ENCODE measurements at regions not wholly inside any gene's neighbourhood (a gene's known extent, or its start where the extent isn't known, plus 50 kb on each side); places are given as distances from the start of the nearest gene placed in this dataset.

DNA sequence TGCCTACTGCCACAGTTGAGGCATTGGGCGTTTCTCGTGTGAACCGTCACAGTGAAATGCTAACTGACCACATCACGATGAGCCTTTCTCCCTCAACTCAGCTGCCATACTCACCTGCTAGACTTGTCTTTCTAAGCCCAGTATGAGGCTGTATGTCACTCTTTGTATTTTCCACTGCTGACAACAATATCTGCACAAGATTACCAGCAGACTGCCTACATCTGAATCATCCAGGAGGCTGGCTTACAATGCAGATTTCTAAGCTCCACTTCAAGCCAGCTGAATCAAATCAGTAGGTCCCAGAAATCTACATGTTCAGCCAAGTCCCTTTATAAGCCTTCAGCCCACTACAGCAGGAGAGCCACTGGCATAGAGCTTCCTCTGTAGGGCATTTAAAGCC lies 355.0 kb upstream of the DUSP10 start:
- DNase-seq = no peak

DNA sequence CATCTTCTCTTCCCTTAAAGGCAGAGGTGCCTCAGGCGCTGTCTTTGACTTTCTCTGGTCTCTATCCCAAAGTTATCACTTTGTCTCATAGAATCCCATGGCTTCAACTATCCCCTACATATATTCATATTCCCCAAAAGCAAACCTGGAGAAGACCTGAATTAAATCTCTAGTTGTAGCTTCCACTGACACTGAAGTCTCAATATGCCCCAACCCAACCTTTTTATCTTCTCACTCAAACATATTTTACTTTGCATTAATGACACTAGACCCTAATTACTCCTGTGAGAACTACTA lies 354.5 kb upstream of the DUSP10 start:
- DNase-seq = no peak

DNA sequence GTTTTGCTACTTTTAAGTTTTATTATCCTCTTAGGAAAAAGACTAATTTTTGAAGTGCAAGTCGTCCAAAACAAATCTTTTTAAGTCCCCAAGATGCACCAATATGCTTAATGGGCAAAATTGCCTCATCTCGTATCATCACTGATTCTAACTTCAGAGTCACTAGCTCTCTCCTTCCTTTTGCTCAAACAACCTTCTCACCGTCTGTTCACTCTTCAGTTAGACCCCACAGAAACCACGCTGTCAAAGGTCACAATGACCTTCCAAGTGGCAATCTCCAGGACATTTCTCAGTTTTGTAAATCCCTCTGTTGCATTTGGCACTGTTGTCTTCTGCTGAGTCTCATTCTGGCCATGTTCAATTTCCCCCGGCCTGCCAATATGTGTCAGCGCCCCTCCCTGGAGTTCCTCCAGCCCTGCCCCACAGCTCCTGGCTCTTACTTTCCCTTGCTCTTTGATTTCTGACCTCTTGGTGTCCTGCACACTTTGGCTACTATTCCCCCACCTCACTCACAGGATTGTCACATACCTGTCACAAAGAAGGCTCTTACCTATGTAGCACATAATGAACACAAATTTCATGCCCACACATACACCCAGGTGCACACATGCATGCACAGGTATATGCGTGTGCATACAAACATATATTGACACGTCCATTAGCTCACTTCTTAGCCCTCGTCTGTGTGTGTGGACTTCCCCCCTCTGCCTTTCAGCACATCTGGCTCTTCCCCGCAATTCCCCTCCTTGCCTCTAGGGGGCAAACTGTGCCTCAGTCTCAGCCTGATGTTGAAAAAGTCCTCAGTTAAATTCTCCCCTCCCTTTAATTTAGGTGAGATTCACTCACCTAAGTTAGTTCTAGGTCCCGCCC lies 354.0 kb upstream of the DUSP10 start:
- no peak for DNase-seq

DNA sequence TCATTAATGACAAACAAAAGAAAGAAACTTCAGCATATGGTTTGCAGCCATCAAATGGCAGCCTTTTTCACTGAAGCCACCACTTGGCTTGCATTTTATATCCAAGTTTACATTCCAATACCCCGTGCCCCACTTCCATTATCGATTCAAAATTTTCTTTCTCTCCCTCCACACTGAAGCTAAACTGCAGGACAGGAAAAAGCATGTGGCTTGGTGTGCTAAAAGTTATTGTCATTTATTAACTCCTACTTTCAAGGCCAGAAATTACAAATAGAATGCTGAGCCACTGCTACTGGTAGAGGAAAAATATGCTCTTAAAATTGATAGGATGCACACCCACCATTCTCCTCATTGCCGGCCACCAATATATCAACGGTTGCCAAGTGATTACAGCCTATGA lies 351.6 kb upstream of the DUSP10 start:
- DNase-seq = no peak

DNA sequence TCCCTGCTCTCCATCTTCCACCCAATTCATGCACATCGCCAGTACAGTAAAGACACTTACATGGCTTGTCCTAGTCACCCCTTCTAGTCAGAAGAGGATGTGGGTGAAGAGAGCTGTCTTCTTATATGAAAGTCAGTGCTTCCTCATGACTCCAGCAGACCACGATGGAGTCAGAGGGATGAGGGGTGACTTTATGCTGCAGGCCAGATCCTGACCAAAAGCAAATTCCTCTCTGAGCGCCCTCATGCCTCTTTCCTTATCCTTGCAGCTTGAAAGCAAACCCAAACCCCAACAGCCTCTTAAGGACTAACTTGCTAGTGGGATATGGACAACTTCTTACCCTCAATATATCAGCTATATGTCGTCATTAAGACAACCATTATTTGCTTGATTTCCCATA lies 348.2 kb upstream of the DUSP10 start:
- DNase-seq = no peak

DNA sequence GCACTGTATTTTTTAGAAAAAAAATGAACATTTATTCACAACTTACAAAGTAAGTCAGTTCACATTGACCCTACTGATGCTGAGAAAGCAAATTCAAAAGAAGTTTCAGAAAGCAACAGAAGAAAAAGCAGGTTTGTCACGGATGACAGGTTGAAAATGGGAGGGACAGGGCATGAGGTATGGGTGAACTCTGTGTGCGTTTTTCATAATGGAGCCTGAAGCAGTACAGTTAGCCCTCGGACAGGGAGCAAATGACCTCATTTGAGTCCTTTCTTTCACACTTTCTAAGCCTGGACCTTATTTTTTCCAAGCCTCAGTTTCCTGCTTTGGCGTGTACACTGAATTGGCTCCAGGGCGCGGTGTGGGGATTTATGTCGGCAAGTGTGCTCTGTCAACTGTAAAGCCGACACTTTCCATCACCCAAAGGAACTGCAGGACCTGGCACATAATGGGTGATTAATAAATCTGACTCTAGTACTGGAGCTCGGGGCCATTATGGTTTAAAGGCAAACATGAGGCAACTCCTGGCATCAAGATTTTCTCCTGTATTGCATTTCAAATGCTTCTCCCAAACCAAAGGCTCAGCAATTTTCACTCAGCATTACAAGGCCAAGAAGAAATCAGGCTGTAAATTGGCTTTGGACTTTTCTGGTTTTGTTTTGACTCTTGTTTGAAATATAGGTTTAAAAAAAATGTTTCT lies 345.5 kb upstream of the DUSP10 start:
- no peak for DNase-seq

DNA sequence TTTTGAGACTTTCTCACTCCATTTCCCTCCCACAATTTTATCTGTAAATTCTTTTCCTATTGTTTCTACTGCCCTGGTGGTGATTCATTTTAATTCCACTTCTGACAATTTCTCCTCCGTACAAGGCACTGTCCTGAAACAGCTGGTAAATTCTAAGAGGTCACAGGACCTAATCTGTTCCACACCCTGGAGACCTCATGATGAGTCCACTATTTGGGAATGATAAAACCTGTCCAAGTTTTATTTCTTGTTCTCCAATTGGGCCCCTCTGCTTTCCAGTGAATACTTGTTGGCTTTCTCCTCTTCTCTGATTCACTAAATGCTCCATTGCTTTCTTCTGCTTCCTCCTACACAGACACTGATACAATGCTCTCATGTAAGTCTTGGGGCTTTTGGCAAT lies 343.1 kb upstream of the DUSP10 start:
- no peak for DNase-seq

DNA sequence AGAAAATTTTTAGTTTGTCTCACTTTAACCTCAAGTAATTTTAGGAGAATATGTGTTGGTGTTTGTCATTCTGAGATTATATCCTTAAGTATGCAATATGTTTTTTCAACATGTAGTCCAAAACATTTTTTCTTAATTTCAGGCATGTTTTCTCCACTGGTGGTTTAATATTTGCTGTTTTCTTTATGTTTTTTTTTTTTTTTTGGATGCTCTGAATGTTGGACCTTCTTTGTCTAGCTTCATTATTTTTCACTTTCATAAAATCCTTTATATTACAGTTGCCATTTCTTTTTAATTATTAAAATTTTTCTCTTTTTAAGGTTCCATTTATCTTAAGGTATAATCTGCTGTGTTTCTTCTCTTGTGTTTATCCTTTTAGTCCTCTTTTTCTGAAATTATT lies 342.2 kb upstream of the DUSP10 start:
- DNase-seq = no peak

DNA sequence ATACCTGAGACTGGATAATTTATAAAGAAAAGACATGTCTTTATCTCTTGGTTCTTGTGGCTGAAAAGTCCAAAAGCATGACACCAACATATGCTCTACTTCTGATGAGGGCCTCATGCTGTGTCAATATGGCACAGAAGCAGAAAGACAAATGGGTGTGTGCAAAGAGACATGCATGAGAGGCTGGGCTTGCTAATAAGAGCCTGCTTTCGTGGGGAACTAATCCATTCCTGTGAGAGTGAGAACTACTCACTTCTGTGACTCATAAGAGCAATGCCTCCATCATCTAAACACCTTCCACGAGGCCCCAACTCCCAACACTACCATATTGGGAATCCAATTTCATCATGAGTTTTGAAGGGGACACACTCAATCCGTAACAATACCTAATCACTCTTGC lies 340.0 kb upstream of the DUSP10 start:
- no peak for DNase-seq

DNA sequence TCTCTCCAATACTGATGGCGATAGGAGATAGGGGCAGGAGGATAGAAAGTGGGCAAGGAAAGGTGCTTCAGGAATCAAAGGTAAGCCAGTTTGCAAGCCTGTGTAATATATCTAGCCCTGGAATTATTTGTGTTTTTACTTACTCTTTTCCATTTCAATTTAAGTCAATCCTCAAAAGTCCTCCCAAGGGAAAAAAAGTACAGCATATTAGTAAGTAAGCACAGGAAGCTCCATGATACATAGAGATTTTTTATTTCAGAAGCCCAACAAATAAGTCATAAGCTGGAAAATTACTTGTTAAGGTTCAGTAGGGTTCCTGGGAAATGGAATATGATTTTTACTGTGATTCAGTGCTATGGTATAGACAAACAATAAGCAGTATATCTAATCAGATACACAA lies 337.7 kb upstream of the DUSP10 start:
- no peak for DNase-seq

DNA sequence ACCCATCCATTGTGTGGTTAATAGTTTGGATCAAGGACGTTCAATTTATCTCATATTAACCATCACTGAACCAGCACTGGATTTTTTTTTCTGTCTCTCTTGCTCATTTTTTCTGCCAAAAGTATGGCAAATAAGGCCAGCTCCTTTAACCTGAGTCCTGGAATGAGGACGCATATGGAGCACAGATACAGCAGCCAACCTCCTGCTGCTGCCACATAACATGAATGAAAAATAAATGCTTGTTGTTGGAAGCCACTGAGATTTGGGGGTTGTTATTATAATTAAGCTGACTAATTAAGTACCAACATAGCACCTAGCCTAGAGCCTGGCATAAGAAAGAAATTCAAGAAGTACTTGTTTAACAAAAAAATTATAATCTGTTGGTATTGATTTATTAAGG lies 335.3 kb upstream of the DUSP10 start:
- no peak for DNase-seq

DNA sequence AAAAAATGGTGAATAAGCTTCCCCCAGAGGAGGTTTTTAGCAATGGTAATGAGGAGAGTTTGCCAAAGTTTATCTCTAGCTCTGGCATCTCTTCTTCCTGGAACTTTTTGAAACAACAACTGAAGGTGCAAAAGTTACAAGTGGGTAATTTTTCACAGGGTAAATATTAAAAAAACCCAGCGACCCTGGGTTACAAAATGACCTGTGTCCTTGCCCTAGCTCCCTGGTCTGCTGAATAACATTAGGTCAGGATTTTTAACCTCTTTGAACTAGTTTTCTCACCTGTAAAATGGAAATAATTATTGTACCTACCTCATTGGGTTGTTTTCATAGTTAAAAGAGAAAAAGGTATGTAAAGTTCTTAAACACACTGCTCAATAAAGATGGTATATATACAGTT lies 332.4 kb upstream of the DUSP10 start:
- DNase-seq = no peak

DNA sequence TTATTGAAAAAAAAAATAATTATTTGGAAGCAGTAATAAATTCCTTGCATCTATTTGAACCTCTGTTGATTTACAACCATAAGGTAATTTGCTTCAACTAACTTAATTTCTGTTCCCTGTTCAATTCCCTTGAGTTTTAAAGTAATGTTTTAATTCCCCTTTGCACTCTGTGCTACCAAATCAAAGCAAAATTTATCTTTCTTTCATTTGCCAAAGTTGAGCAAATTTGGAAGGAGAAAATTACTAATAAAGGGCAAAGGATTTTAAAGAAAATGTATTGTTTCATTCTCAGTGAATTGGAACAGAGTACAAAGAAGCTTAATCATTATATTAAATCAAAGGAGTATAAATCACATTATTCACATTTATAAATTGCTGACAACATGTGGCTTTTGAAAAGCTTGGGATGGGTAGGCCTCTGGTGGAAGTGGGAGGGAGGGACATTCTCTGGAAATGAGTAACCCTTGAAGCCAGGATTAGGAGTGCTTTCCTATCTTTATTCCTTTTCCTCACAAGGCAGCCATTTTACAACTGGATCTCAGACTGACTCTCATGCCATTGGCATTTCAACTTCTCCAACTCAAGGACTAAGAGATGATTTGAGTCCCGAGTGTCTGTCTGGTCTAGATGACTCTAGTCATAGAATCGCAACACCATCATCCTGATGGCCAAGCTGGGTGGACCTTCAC lies 331.6 kb upstream of the DUSP10 start:
- DNase-seq = no peak

DNA sequence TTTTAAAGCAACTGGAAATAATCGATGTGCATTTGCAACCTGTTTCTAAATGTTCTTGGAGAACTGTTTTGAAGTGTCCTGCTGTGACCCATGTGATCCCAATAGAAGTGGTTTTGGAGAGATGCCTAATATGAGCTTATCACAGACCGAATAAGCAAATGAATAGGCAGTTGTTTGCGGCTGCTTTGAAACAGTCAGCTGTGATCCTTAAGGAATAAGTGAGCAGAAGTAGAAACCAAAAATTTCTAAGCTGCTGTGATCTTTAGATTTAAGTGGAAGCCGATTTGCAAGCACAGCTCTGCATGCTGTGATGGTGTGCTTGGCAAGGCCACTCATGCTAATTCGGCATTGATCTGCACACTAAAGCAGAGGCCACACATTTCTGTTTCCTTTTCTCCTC lies 329.5 kb upstream of the DUSP10 start:
- DNase-seq = no peak

DNA sequence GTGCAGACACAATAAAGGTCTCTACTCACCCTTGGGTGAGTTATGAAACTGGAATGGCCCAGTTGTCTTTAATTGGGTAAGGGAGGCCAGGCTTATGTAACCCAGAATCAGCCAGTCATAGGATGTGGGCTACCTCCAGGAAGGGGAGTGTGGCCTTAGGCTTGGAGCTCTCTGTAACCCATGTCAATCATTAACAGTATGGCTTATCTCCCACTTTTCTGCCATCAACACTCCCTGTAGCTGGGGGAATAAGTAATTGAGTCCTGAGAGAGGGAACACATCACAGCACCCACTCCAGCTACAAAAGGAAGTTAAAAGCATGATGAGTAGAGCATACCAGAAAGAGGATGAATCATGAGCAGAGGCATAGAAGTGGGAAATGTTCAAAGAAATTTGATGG lies 327.0 kb upstream of the DUSP10 start:
- no peak for DNase-seq

DNA sequence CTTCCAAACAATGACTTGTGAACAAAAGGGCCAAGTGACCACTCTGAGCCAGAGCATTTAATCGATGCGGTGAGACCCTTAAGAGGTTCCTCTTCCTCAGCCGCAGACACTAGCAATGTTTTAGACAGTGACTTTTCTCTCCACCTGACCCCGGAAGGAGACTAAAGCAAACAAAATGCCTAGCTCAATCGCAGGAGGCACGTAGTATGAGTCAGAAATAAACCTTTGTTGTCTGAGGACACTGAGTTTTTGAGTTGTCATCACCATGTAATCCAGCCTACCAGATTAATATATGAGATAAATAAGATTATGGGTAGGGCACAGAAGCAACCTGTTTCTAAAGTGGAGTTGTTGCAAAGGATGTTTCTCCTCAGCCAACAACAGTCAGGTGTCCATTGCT lies 326.2 kb upstream of the DUSP10 start:
- no peak for DNase-seq

DNA sequence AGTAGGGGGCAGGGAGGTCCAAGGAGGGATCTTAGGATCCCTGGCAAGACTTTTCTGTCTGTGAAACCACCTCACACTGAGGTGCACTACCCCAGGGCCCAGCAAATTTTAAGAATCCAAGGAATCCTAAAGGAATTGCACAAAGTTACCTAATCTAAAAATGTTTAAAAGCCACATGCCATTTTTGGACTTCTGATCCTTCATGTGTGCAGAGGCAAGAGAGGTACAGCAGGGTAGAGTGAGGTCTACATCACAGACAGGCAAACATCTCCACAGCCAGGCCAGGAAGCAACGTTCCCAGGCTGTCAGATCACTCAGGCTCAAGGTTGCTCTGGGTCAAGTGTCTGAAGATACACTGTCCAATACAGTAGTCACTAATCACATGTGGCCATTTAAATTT lies 324.6 kb upstream of the DUSP10 start:
- DNase-seq = no peak

DNA sequence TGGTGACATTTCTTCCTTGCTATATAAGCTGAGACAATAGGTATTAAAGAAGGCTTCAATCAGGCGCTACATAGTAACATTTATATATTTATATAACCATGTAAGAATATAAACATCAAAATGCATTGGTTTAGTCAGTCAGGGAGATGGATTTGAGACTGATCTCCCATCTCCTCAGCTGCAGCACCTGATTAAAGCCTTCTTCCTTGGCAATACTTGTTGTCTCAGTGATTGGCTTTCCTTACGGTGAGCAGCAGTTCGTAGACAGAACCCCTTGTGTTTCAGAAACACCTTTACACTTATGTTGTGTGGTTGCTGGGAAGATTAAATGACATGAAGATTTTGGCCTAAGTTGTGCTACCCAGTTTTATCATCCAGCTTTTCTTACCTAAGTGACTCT lies 323.3 kb upstream of the DUSP10 start:
- no peak for DNase-seq

DNA sequence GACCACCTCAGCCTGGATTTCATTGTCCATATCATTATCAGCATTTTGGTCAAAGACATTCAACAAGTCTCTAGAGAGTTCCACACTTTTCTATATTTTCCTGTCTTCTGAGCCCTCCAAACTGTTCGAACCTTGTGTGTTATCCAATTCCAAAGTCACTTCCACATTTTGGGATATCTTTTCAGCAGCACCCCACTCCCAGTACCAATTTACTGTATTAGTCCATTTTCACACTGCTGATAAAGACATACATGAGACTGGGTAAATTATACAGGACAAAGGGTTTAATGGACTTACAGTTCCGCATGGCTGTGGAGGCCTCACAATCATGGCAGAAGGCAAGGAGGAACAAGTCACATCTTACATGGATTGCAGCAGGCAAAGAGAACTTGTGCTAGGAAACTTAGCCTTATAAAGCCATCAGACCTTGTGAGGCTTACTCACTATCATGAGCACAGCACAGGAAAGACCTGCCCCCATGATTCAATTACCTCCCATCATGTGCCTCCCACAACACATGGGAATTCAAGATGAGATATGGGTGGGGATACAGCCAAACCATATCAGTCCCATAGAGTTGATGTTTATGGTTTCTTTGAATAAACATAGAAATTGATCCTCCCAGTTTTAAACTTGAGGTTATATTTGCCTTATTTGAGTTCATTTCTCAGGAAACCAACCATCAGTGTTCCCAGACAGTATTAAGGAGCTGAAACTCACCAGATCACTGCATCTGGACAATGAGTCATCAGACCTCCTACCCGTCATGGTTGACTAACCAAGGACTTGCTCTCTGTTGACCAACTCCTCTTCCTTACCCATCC lies 322.7 kb upstream of the DUSP10 start:
- no peak for DNase-seq

DNA sequence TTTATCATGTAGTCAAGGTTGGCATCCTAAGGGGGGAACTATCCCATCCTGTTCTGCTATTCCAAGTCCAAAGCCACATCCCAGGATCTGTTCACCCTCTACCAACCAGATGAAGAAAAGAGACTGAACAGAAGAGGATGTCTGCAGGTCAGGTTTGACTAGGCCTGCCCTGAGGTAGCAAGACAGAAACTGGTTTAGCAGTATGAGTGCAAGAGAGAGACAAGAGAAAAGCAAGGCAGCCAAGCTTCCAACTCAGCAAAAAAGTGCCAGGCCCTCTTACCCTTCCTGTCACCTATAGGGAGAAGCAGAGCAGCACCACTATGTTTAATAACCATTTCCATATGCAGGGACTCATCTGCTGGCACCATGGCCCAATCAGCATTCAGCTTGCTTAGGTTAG lies 320.8 kb upstream of the DUSP10 start:
- DNase-seq = no peak

DNA sequence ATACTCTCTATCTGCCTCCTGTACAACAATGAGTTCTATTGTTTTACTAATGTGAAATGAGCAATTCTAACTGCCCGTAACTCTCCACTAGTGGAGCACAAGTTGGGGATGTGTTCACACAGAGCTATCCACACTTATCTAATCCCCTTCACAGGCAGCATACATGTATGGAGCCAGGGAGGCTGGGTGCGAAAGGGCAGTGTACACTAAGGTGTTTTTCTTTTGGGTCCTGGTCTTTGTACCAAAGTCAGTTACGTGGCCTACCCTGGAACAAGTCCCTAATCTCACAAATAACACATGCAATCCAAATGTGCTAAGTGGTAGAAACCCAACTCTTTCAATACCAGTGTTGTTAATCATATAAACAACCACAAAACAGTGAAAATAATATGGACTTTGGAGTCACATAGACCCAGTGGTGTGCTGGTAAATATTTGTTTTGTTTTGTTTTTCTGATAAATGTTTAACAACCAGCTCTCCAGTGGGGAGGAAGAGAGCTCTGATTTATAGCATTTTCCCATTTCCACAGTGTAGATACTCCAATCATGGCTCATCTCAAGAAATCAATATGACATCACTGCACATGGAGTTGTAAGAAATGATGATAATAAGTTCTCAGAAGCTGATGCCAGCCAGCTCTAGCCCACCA lies 319.9 kb upstream of the DUSP10 start:
- no peak for DNase-seq

DNA sequence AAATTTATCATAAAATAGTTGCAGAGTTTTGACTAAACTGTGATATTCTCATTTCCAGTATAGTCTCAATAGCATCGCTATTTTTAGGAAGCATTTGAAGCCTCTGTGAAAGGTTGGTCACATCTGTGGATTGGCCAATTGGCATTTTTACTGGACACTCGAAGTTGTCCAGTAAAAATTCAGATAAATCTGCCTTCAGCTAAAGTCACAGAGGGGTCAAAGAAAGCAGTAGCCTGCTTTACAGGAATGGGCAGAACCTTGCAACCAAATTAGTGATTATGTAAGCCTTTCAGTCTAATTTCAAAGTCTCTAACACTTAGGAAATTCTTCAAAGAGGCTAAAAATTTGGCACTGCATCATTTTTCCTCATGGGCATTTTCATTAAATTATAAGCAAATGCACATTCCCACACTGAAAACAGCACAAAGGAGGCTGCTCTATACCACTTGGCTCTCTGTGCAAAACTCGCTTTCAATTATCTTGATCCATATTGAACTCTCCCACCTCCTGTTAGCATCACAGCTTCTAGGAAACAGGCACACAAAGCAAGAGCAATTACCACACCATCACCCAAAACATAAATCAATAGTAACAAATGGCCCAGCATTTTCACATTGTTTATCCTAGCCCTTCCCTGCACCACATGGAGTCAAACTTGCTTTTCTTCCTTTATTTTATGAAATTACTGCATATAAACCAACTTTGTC lies 318.5 kb upstream of the DUSP10 start:
- DNase-seq = no peak
